NCI-H2081 (cell line): ENCODE measurements at regions not wholly inside any gene's neighbourhood (a gene's known extent, or its start where the extent isn't known, plus 50 kb on each side); places are given as distances from the start of the nearest gene placed in this dataset.
A peak's percentile ranks its signal among the peaks of the same experiment; 100 is the strongest.
"Not testable (repeated sequence)": the region's sequence is repeated elsewhere in the genome, so short reads cannot be mapped to it uniquely, and the experiment has no call there.

ENCODE experiments used
- DNase-seq, 2 experiments: peaks; one replicate each; lab custom pipeline; 2025; lab: John Stamatoyannopoulos, UW

- DNase-seq: no peak
These were observed 414.1 kb upstream of the ESRRG start for GRCh38 chr1:217137210-217137881.

GRCh38 chr1:217136895-217137205, 413.6 kb upstream of the ESRRG start:
- DNase-seq: no peak

- no peak for DNase-seq
These were observed 413.0 kb upstream of the ESRRG start for GRCh38 chr1:217135987-217136894.

GRCh38 chr1:217135569-217135915, 412.3 kb upstream of the ESRRG start:
- DNase-seq: peak in 1 of 2 experiments; percentile 59

GRCh38 chr1:217134857-217135568, 411.8 kb upstream of the ESRRG start:
- DNase-seq: peak; percentile 20 to 70

GRCh38 chr1:217133958-217134856, 411.0 kb upstream of the ESRRG start:
- peak in 1 of 2 experiments; percentile 15 for DNase-seq

GRCh38 chr1:217133092-217133491, 409.9 kb upstream of the ESRRG start:
- no peak for DNase-seq

GRCh38 chr1:217123340-217123739, 400.1 kb upstream of the ESRRG start:
- DNase-seq: not testable (repeated sequence)

GRCh38 chr1:217117973-217118465, 394.8 kb upstream of the ESRRG start:
- DNase-seq: no peak

- no peak for DNase-seq
These were observed 392.5 kb upstream of the ESRRG start for GRCh38 chr1:217115404-217116380.

- DNase-seq: no peak
These were observed 386.7 kb upstream of the ESRRG start for GRCh38 chr1:217109928-217110327.

GRCh38 chr1:217106231-217106901, 383.1 kb upstream of the ESRRG start:
- no peak for DNase-seq

- DNase-seq: peak in 1 of 2 experiments; percentile 22
These were observed 382.2 kb upstream of the ESRRG start for GRCh38 chr1:217105437-217105836.

GRCh38 chr1:217097819-217098218, 374.6 kb upstream of the ESRRG start:
- DNase-seq: no peak

- DNase-seq: no peak
These were observed 373.0 kb upstream of the ESRRG start for GRCh38 chr1:217096200-217096599.

GRCh38 chr1:217095050-217095622, 371.9 kb upstream of the ESRRG start:
- DNase-seq: no peak

GRCh38 chr1:217091561-217091960, 368.3 kb upstream of the ESRRG start:
- DNase-seq: no peak

GRCh38 chr1:217090060-217090911, 367.1 kb upstream of the ESRRG start:
- peak; percentile 45 to 58 for DNase-seq
